ENCODE measurements at regions not wholly inside any gene's neighbourhood (a gene's known extent, or its start where the extent isn't known, plus 50 kb on each side); places are given as distances from the start of the nearest gene placed in this dataset.

DNA sequence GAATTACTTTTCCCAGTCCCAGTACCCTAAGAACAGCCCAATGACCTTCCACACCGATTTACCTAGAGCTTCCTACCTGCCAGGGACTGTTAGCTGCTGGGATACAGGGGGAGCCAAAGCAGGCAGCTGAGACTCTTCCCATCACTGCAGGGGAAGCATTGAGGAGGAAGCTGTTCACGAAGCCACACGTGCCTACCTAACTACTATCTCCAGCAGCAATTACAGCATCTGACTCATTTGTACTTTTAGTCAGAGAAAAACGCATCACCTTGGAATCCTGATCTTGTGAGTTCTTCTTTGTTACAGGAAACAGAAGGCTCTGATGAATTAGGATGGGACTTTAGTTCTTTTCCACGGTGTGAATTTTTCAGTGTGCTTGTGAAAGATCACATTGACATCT is 113.7 kb upstream of the DHX40 start:
- no peak for DNase-seq

- DNase-seq: no peak
Measured at GRCh38 chr17:59454633-59455105, 110.7 kb upstream of the DHX40 start.

DNA sequence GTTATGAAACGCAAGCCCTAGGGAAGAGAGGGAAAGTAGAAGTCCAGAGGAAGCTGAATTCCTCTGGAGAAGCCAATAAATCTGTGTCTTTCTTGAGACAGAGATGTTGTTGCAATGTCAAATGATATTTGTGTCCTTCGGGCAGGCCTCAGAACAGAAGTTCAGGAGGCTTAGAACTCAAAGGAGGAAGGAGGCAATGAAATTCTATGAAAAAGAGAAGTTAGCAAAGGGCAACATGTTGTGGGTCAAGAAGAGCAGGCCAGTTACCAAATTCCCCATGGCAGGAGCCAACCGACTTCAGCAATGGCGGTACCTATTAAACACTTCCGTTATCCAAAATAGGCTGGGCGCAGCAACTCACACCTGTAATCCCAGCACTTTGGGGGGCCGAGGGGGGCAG is 109.0 kb upstream of the DHX40 start:
- no peak for DNase-seq

DNA sequence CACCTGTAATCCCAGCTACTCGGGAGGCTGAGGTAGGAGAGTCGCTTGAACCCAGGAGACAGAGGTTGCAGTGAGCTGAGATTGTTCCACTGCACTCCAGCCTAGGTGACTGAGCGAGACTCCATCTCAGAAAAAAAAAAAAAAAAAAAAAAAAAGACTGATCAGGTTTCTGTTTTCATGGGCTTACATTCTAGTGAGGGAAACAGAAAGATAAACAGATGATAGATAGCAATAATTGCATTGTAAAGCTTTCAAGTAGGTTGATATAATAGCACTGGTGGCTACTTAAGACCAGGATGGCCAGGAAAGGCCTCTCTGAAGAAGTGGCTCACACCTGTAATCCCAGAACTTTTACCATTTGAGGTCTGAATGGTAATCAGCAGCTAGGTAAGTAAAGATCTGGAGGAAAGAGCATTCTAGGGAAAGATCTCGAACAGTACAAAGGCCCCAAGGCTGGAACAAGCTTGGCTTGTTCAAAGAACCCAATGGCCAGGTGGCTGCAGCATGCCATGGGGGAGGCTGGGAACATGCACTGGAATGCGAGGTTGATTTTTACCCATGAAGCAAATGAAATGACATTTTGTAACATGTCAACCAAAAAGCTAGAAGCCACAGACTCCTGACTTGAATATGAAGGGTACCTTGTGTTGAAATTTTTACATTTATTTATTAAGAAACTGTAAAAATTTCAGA is 108.3 kb upstream of the DHX40 start:
- no peak for DNase-seq

DNA sequence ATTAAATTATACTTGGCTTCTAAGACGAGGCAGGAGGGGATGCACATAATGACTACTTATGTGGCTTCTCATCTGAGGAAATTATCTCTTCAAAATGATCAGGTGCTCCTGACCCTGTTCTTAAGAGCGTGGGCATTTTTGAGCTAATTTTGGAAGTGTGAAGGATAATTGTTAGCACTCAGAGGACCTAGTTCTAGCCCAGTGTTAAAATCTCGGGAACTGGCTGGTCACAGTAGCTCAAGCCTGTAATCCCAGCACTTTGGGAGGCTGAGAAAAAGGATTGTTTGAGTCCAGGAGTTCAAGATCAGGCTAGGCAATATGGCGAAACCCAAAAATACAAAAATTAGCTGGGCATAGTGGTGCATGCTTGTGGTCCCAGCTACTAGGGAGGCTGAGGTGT is 103.0 kb upstream of the DHX40 start:
- no peak for DNase-seq

GRCh38 chr17:59464246-59464645 is 101.2 kb upstream of the DHX40 start:
- no peak for DNase-seq

- DNase-seq: no peak
Measured at GRCh38 chr17:59465949-59466307, 99.5 kb upstream of the DHX40 start.

DNA sequence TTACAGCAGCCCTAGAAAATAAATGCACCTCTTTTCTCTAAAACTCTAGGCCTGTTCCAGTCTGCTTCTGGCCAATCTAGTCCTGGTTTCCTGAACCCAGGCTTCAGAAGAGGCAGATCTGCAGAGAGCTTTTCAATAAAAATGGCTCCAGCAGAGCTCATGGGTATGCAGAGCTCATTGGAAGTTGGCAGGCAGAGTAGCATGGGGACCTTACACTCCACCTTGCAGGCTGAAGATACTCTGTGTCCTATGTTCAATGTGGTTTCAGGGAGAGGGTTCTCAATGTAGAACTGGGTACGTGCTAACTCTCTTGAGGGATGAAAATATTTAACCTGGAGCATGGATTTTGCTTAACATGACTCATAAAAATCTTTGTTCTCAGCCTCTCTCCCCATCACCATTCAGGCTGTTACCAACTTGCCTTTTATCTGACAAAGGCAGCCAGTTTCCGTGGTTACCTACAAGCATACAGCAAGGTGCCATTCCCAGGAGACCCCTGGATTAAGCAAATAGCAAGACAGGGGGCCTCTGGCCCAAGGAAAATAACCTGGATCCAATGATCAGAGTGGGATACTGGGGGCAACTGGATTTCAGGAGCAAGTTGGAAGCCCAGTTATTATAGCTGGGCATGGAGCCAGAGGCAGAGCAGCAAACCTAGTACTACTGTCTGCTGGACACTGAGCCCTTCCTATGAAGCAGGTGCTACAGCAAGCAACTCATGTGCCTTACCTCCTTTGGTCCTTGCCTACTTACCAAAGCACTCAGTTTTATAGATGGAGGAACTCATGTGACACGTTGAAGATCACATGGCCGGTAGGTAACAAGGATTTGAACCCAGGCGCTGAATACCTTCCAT is 98.2 kb upstream of the DHX40 start:
- no peak for DNase-seq

DNA sequence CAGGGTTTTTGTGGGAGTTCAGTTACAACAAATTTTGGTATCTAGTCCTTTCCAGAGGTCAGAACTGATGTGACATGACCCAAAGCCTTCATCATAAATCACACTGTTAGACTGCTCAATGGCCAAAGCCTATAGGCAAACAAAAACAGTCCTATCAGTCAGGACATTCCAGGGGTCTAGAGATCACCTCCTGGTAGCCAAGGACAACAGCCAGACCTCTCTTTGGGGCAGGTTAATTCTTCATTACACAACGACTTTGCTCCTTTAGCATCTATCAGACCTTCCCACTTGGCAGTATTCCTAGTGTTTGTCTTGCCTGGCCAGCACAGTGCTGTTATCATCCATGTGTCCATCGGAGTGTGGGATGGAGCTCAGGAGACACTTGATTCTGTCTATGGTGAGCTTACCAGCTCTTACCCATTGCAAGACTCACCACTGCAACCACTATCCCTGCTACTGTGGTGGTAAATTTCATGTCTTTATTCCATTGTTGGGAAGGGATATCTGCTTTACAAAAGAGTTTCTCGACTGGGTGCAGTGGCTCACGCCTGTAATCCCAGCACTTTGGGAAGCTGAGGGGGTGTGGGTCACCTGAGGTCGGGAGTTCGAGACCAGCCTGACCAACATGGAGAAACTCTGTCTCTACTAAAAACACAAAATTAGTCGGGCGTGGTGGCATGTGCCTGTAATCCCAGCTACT is 95.5 kb upstream of the DHX40 start:
- no peak for DNase-seq

- no peak for DNase-seq
Measured at GRCh38 chr17:59470624-59471297, 94.6 kb upstream of the DHX40 start.

GRCh38 chr17:59476413-59476812 is 89.0 kb upstream of the DHX40 start:
- no peak for DNase-seq

DNA sequence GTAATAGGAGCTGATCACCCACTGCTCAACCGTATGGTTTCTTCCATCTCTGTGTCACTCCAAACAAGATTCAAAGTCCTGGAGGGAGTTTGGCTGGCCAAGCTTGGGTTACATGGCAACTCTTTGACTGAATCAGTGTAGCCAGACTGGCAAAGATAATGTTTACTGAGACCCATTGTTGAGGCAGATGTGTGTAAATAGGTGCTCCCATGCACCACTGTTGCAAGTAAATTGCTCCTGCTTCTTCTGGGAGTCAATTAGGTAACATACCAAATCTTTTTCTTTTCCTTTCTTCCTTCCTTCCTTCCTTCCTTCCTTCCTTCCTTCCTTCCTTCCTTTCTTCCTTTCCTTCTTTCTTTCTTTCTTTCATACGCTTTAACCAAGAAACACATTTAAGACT is 86.3 kb upstream of the DHX40 start:
- DNase-seq: no peak

DNA sequence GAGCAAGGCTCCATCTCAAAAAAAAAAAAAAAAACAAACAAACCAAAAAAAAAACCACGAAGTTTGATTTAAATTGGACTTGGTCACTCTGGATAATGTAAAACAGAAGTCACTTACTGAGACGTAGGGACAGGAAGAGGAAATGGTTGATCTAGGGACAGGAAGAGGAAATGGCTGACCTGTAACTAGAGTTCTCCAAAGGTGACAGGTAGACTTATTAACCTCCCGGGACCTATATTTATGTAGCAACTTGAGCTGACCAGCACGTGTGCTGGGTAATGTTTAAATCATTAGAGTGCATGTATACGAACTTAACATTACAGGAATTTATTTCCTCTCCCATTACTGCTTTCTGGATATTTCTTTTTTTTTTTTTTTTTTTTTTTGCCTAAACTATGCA is 81.5 kb upstream of the DHX40 start:
- DNase-seq: no peak

GRCh38 chr17:59485015-59485414 is 80.4 kb upstream of the DHX40 start:
- DNase-seq: no peak

- DNase-seq: no peak
Measured at GRCh38 chr17:59485946-59486345, 79.5 kb upstream of the DHX40 start.

GRCh38 chr17:59487161-59487873 is 78.1 kb upstream of the DHX40 start:
- DNase-seq: no peak

GRCh38 chr17:59488805-59489204 is 76.6 kb upstream of the DHX40 start:
- no peak for DNase-seq

GRCh38 chr17:59490216-59490615 is 75.2 kb upstream of the DHX40 start:
- no peak for DNase-seq

- no peak for DNase-seq
Measured at GRCh38 chr17:59491353-59492090, 73.9 kb upstream of the DHX40 start.

GRCh38 chr17:59492091-59492451 is 73.3 kb upstream of the DHX40 start:
- DNase-seq: no peak

GRCh38 chr17:59493867-59494266 is 71.5 kb upstream of the DHX40 start:
- no peak for DNase-seq
